ENCODE measurements at regions not wholly inside any gene's neighbourhood (a gene's known extent, or its start where the extent isn't known, plus 50 kb on each side); places are given as distances from the start of the nearest gene placed in this dataset.

DNA sequence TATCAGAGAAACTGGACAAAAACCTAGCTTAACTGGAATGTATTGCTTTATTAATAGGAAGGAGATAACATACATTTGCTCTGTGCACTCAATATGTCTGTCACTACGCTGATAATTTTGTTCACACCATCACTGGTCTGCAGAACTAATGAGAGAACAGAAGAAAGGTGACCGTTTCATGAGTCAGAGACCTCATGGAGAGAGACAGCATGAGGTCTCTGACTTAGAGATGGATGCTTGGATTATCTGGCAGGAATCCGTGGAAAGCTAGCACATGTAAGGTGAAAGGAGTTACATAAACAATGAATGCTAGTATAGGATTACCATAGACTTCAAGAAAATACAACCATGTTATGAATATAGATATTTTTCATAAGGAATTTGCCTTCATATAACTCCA is 947.3 kb downstream of the IPMK start:
- Histone ChIP-seq H2AFZ (no peak overlapping the region), H3K4me1 (no peaks in the 10 kb centered on the region), H3K79me2 (no peaks in the 10 kb centered on the region), H3K4me3 (ENCODE audit: low read depth, low read length) (no peak overlapping the region), H3K36me3 (ENCODE audit: control insufficient read depth, insufficient read depth, low read length) (no peaks in the 10 kb centered on the region), H3K9ac (no peak overlapping the region), H3K9me3 (ENCODE audit: control insufficient read depth, low read length) (no peaks in the 10 kb centered on the region), H3K4me2 (ENCODE audit: low read length) (no peak overlapping the region), H3K27me3 (ENCODE audit: control insufficient read depth, insufficient read depth, low read length) (no peaks in the 10 kb centered on the region), H3K27ac (no peak overlapping the region)
- TF ChIP-seq, protein P1, sequence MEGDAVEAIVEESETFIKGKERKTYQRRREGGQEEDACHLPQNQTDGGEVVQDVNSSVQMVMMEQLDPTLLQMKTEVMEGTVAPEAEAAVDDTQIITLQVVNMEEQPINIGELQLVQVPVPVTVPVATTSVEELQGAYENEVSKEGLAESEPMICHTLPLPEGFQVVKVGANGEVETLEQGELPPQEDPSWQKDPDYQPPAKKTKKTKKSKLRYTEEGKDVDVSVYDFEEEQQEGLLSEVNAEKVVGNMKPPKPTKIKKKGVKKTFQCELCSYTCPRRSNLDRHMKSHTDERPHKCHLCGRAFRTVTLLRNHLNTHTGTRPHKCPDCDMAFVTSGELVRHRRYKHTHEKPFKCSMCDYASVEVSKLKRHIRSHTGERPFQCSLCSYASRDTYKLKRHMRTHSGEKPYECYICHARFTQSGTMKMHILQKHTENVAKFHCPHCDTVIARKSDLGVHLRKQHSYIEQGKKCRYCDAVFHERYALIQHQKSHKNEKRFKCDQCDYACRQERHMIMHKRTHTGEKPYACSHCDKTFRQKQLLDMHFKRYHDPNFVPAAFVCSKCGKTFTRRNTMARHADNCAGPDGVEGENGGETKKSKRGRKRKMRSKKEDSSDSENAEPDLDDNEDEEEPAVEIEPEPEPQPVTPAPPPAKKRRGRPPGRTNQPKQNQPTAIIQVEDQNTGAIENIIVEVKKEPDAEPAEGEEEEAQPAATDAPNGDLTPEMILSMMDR (IDR thresholded peaks at IDR 0.05) = no peak

DNA sequence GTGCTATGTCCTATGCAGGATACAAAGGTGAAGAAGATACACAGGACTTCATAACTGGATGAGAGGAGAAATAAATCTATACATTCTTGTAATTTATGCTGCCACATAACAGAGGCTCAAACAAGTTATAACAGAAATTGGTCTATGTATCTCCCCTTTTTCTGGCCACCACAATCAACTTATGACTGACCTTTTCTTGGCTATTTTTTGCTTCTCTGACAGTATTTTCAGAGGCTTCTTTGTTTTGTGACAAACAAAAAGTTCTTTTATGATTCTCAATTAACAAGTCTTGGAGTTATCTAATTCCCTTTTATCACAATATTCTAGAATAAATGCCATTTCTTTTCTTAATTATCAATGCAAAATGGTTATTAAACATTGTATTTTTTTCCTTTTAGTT is 953.0 kb upstream of the ZWINT start:
- H3K4me3 ChIP-seq (ENCODE audit: low read depth, low read length) = no peak overlapping the region

DNA sequence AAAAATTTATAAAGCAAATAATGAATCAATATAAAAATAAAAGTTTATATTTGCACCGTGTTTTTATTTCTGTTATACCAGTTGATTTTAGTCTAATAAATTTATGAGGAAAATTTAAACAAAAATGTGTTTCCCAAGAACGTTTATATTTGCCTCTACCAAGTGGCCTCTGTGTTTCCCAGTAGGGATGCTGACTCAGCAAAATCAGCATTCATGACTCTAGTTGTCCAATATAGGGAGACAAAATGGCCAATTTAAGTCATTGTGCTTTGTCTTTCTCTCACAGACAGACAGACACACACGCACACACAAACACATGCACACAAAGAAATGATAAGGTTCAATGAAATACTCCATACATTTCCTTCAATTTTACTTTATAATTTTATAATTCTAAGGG is 942.5 kb upstream of the ZWINT start:
- no peak overlapping the region for H2AFZ ChIP-seq
- no peaks in the 10 kb centered on the region for H3K79me2 ChIP-seq
- no peak overlapping the region for H3K4me3 ChIP-seq (ENCODE audit: low read depth, low read length)
- H3K4me1 ChIP-seq = no peaks in the 10 kb centered on the region
- H3K9ac ChIP-seq = no peak overlapping the region
- no peak overlapping the region for H3K4me2 ChIP-seq (ENCODE audit: low read length)
- H3K36me3 ChIP-seq (ENCODE audit: control insufficient read depth, insufficient read depth, low read length) = no peaks in the 10 kb centered on the region
- TF ChIP-seq, protein P1 (IDR thresholded peaks at IDR 0.05) = no peak
- H3K27ac ChIP-seq = no peak overlapping the region
- no peaks in the 10 kb centered on the region for H3K27me3 ChIP-seq (ENCODE audit: control insufficient read depth, insufficient read depth, low read length)
- H3K9me3 ChIP-seq (ENCODE audit: control insufficient read depth, low read length) = no peaks in the 10 kb centered on the region

More for the DNA sequence above, 953.0 kb upstream of the ZWINT start:
- no peaks in the 10 kb centered on the region for H3K36me3 ChIP-seq (ENCODE audit: control insufficient read depth, insufficient read depth, low read length)
- H3K27ac ChIP-seq = no peak overlapping the region
- no peak overlapping the region for H3K9ac ChIP-seq
- H3K27me3 ChIP-seq (ENCODE audit: control insufficient read depth, insufficient read depth, low read length) = no peaks in the 10 kb centered on the region
- TF ChIP-seq, protein P1 (IDR thresholded peaks at IDR 0.05) = no peak
- H3K4me1 ChIP-seq = no peaks in the 10 kb centered on the region
- H2AFZ ChIP-seq = no peak overlapping the region
- no peaks in the 10 kb centered on the region for H3K9me3 ChIP-seq (ENCODE audit: control insufficient read depth, low read length)
- no peaks in the 10 kb centered on the region for H3K79me2 ChIP-seq
- no peak overlapping the region for H3K4me2 ChIP-seq (ENCODE audit: low read length)

DNA sequence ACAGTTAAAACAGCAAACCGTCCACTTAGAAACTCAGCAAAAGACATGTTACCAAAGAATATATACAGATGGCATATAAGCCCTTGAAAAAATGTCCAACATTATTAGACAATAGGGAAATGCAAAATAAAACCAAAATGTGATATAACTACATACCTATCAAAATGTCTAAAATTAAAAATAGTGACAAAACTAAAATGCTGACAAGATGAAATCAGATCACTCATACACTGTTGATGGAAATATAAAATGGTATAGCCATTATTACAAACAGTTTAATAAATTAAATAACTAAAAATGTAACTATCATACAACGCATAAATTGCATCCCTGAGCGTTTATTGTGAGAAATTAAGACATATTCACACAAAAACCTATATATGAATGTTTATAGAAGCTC is 939.7 kb upstream of the ZWINT start:
- Histone ChIP-seq H3K4me3 (ENCODE audit: low read depth, low read length) (no peak overlapping the region), H3K9me3 (ENCODE audit: control insufficient read depth, low read length) (no peaks in the 10 kb centered on the region), H3K9ac (no peak overlapping the region), H3K27ac (no peak overlapping the region), H3K36me3 (ENCODE audit: control insufficient read depth, insufficient read depth, low read length) (no peaks in the 10 kb centered on the region), H3K4me1 (no peaks in the 10 kb centered on the region), H3K79me2 (no peaks in the 10 kb centered on the region), H3K27me3 (ENCODE audit: control insufficient read depth, insufficient read depth, low read length) (no peaks in the 10 kb centered on the region), H2AFZ (no peak overlapping the region), H3K4me2 (ENCODE audit: low read length) (no peak overlapping the region)
- TF ChIP-seq, protein P1 (IDR thresholded peaks at IDR 0.05) = no peak

DNA sequence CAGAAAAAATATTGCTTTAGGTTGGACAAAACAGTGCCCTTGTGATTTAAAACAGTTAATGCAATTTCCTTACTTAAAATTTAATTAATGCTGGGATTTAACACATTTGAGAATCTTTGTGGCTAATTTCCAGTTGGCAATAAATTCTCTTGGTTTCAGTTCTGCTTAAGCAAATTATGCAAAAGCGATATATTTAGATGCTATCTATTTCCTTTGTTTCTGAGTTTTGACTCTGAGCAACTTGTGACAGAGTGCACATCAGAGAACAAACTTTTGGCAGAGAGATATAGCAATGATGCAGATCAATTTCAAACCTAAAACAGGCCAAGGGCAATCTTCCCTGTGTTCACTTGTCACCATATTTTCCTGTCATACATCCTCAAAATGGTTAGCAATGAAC is 933.6 kb upstream of the ZWINT start:
- Histone ChIP-seq H3K27ac (no peak overlapping the region), H3K4me1 (no peaks in the 10 kb centered on the region), H3K9ac (no peak overlapping the region), H3K4me2 (ENCODE audit: low read length) (no peak overlapping the region), H3K4me3 (ENCODE audit: low read depth, low read length) (no peak overlapping the region), H2AFZ (no peak overlapping the region), H3K9me3 (ENCODE audit: control insufficient read depth, low read length) (no peaks in the 10 kb centered on the region), H3K27me3 (ENCODE audit: control insufficient read depth, insufficient read depth, low read length) (no peaks in the 10 kb centered on the region), H3K36me3 (ENCODE audit: control insufficient read depth, insufficient read depth, low read length) (no peaks in the 10 kb centered on the region), H3K79me2 (no peaks in the 10 kb centered on the region)
- TF ChIP-seq, protein P1 (IDR thresholded peaks at IDR 0.05) = no peak

Measured in parathyroid adenoma (tissue), 2 donors.